Activated CD8-positive, alpha-beta memory T cell treated with anti-CD3 and anti-CD28 coated beads for 36 hours (primary cell): ENCODE measurements at regions not wholly inside any gene's neighbourhood (a gene's known extent, or its start where the extent isn't known, plus 50 kb on each side); places are given as distances from the start of the nearest gene placed in this dataset.
"Not testable (repeated sequence)": the region's sequence is repeated elsewhere in the genome, so short reads cannot be mapped to it uniquely, and the experiment has no call there.

Experiments used
- CTCF ChIA-PET: fragments of 350-600 bp; sonication (Branson Sonifier 250); formaldehyde crosslinking; loops from one replicate; lab custom pipeline; 2021; ENCODE audit warnings: antibody characterized with exemption; lab: Charles Lee
- POLR2A ChIA-PET: fragments of 350-600 bp; sonication (Branson Sonifier 250); formaldehyde crosslinking; loops from one replicate; lab custom pipeline; 2021; ENCODE audit warnings: antibody characterized with exemption; lab: Charles Lee

DNA sequence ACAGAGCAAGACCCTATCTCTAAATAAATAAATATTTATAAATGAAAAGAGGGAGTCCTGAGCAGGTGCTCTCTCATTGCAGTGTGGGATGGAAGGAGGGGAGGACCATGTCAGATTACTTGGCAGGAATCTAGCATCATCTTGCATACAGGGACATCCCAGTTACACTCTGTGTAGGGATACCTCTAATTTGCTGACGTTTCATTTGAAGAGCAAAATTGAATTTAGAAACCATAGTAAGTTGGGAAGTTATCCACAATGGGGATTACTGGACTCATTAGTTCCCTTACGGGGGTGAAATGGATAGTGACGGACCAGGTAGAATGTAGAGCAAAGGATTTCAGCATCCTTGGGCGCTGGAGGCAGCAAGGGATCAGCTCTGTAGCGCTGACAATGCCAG is 52.1 kb downstream of the ARHGEF18 start:
- ChIA-PET CTCF (interaction anchor here (1.5 kb wide), 1 partner anchor 51 kb away, joined by 3 read pairs; the partner anchor contains the start of gene ARHGEF18), POLR2A (no interaction called here)

GRCh38 chr19:7401694-7402093 is 53.0 kb downstream of the ARHGEF18 start:
- ChIA-PET POLR2A (no interaction called here), CTCF (no interaction called here)

DNA sequence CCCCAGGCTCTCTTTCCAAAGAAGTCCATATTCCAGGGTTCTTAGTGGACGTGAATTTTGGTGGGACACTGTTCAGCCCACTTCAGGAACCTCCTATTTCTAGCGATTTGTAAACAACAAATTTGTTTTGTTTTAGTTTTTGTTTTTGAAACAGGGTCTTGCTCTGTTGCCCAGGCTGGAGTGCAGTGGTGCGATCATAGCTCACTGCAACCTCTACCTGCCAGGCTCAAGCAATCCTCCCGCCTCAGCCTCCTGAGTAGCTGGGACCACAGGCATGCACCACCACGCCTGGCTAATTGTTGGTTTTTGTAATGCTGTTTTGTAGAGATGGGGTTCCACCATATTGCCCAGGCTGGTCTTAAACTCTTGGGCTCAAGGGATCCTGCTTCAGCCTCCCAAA is 56.7 kb downstream of the ARHGEF18 start:
- POLR2A ChIA-PET, CTCF ChIA-PET: not testable (repeated sequence)

DNA sequence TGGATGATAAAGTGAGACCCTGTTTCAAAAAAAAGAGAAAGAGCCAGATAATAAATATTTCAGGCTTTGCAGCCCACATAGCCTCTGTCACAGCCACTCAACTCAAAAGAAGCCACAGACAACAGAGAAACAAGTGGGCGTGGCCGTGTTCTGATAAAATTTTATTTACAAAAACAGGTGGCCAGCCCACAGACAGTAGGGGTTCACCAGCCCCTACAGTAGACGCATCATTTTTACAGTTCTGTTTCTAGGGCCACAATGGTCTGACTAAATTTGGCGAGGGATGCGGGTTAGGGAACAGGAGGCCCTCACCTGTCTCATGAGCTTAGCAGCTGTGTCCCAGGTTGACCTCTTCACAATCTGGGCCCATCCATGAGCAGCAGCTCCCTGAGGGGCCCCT is 59.5 kb downstream of the ARHGEF18 start:
- ChIA-PET POLR2A (interaction anchor here (0.6 kb wide), 1 partner anchor 58 kb away, joined by 5 read pairs; no protein-coding TSS in a partner anchor), CTCF (no interaction called here)

GRCh38 chr19:7410946-7411345 is 62.2 kb downstream of the ARHGEF18 start:
- POLR2A ChIA-PET = no interaction called here
- CTCF ChIA-PET = no interaction called here

DNA sequence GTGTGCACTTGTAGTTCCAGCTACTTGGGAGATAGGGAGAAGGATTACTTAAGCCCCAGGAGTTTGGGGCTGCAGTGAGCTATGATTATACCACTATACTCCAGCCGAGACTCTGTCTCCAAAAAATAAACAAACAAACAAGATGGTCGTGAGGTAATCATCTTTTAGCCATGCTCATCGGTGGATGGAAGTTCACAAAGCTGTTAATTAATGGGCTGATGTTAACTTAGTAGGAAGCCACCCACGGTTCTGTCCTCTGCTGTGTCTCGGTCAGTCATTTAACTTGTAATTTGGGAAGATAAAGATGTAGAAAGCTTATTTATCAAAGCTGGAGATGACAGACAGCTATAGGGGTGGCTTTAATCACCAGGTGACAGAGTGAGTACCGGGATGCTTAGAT is 64.9 kb downstream of the ARHGEF18 start:
- ChIA-PET POLR2A (interaction anchor here (0.6 kb wide), 1 partner anchor 36 kb away, joined by 4 read pairs; no protein-coding TSS in a partner anchor), CTCF (interaction anchor here (0.6 to 1.3 kb wide), 3 partner anchors 9 to 16 kb away, joined by 4 to 6 read pairs (median 5); no protein-coding TSS in a partner anchor)

GRCh38 chr19:7415163-7415856 is 66.6 kb downstream of the ARHGEF18 start:
- CTCF ChIA-PET = interaction anchor here (0.5 to 1.7 kb wide), 4 partner anchors 11 to 1216 kb away, joined by 3 to 4 read pairs (median 4); no protein-coding TSS in a partner anchor
- POLR2A ChIA-PET = no interaction called here

DNA sequence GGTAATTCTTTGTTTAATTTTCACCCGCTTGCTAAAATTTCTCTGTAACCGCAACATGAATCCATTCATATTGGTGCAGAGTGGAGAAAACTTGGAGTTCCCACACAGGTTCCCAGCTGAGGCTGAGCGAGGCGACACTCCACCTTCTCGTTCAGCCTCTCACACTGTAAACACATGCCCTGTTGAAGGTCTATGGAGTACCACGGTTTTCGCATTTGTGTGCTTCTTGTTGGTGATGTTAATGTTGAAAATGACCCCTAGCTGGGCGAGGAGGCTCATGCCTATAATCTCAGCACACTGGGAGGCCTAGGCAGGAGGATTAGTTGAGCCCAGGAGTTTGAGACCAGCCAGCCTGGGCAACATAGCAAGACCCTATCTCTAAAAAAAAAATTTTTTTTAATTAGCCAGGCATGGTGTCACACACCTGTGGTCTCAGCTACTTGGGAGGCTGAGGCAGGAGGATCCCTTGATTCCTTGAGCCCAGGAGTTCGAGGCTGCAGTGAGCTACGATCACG is 67.2 kb downstream of the ARHGEF18 start:
- ChIA-PET CTCF (interaction anchor here (1.0 to 1.7 kb wide), 3 partner anchors 11 to 20 kb away, joined by 3 to 4 read pairs (median 4); no protein-coding TSS in a partner anchor), POLR2A (no interaction called here)

DNA sequence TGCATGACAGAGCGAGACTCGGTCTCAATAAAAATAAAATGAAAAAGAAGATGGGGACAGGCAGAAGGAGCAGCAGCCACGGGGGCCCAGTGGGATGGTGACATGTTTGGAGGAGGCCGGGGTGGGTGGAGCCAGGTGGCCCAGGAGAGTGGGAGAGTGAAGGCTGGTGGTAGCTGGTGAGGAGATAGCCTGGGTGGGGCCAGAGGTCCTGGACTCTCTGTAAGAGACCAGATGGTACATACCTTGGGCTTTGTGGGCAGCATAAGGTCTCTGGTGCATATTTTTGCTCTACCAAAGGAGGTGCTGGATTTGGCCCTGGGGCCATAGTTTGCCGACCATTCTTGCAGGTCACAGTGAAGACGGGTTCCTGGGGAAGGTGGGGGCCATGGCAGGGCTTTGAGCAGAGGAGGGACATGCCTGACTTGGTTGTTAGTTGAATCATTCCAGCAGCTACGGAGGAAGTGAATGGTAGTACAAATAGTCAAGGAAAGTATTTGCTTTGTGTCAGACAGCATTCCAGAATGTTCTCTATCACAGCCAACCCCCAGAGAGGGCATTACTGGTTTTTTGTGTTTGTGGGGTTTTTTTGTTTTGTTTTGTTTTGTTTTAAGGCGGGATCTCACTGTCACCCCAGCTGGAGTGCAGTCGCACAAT is 69.1 kb downstream of the ARHGEF18 start:
- ChIA-PET POLR2A (no interaction called here), CTCF (no interaction called here)

GRCh38 chr19:7418596-7418995 is 69.9 kb downstream of the ARHGEF18 start:
- ChIA-PET POLR2A (no interaction called here), CTCF (no interaction called here)

DNA sequence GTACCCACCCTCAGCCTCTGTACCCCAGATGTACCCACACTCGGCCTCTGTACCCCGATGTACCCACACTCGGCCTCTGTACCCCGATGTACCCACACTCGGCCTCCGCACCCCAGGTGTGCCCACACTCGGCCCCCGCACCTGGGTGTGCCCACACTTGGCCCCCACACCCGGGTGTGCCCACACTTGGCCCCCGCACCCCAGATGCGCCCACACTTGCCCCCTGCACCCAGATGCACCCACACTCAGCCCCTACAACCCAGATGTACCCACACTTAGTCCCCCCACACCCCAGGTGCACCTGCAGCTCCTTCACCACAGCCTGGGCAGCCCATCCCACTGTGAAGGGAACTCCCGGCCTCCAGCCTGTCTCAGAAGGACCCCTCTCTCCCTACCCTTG is 69.7 kb downstream of the PEX11G start:
- POLR2A ChIA-PET = no interaction called here
- CTCF ChIA-PET = no interaction called here

DNA sequence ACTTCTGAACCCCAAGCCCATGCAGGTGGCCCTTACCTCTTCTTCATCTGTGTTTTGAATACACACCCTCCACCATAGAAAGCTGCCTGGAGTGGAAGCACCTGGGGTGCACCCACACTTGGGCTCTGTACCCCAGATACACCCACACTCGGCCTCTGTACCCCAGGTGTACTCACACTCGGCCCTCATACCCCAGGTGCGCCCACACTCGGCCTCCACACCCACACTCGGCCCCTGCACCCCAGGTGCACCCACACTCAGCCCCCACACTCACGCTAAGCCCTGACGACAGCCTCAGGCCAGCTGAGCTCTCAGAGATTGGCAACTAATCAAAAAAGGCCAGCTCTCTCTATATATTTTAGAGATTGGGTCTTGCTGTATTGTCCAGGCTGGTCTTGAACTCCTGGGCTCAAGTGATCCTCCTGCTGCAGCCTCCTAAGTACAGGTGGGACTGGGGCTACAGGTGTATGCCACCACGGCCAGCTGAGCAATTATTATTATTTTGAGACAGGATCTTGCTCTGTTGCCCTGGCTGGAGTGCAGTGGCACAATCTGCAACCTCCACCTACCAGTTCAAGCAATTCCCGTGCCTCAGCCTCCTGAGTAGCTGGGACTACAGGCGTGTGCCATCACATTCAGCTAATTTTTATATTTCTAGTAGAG is 68.9 kb downstream of the PEX11G start:
- POLR2A ChIA-PET = no interaction called here

DNA sequence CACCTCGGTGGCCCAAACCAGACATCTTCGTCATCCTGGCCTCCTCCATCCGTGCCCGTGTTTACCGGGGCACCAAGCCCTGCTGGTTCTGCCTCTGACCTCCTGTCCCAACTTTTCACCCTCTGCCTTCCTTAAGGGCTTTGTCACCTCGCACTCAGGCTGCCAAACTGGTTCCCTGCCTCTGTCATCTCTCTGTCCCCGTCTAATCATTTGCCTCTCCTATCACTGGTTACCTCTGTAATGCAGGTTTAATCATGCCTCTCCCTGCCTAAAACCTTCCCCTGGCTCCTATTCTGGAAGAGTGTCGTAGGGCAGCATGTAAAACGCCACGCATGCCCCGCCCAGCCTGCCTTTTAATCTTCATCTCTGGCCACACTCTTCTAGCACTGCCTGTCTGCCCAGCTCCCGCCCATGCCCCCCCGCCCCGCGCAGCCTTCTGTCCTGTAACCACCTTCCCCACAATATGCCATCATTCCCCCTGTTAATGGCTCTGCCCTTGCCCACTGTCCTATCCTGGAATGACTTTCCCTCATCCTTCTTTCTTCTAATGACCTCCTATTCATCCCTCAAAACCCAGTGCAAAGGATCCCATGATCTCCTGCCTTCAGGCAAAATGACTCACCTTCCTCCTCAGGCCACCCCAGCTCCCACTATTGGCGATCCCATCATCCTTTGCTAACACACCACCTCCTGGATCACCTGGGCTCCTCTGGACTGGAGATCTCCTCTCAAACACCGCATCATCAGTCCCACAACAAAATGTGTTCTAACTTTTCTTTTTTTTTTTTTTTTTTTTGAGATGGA is 66.7 kb downstream of the PEX11G start:
- ChIA-PET CTCF (interaction anchor here (0.5 kb wide), 1 partner anchor 15 kb away, joined by 3 read pairs; no protein-coding TSS in a partner anchor), POLR2A (no interaction called here)

More for the DNA sequence above, 68.9 kb downstream of the PEX11G start:
- CTCF ChIA-PET = no interaction called here
